HepG2 (cell line): ENCODE measurements at regions not wholly inside any gene's neighbourhood (a gene's known extent, or its start where the extent isn't known, plus 50 kb on each side); places are given as distances from the start of the nearest gene placed in this dataset.

Experiments used
- ATAC-seq: fragments of 200-7000 bp; cut with Tn5 transposase; 3 replicates; pipeline ENCODE4 v1.9.1; 2020; ENCODE audit warnings: mild to moderate bottlenecking, moderate library complexity
- BruUV-seq: library from RNA; stranded (reverse); fragments of 400-500 nt; replicated peaks from 2 replicates; lab custom pipeline; 2021; lab: Mats Ljungman, UMichigan
- CTCF ChIA-PET: fragments of 300-600 bp; formaldehyde crosslinking; extraction: SDS; loops from one replicate; lab custom pipeline; 2021; ENCODE audit warnings: low total read pairs, inconsistent platforms, low intra/inter-chr PET ratio; lab: Yijun Ruan, JAX
- POLR2A ChIA-PET: fragments of 350-600 bp; sonication (Branson Sonifier 250); formaldehyde crosslinking; loops from one replicate; lab custom pipeline; 2020; ENCODE audit warnings: antibody characterized with exemption, inconsistent platforms; lab: Yijun Ruan, JAX
- DNase-seq: peaks from one replicate; pipeline ENCODE4 v3.0.0-alpha.2; 2015; ENCODE audit warnings: low spot score
- FAIRE-seq: peaks from 3 replicates; lab custom pipeline; 2011; peaks lifted over from hg19 to GRCh38; lab: Jason Lieb, UNC
- H2AFZ ChIP-seq: one replicate; pipeline ENCODE4 v1.6.1; 2011; ENCODE audit warnings: low read length, inconsistent platforms
- H3K27ac ChIP-seq: fragments of 300-600 bp; 3 replicates; pipeline ENCODE4 v1.8.0; 2011; ENCODE audit warnings: mixed run types, mild to moderate bottlenecking, mixed read lengths, low read length, inconsistent platforms; ENCODE audit not compliant: insufficient read depth; ENCODE audit errors: extremely low read length
- H3K27me3 ChIP-seq, 2 experiments: fragments of 200-600 bp in 1 of 2; 2 replicates in 1 of 2; 3 replicates in 1 of 2; pipeline versions ENCODE4 v1.6.0 to v1.8.0; 2011; ENCODE audit warnings: low read length in 2 of 2, mild to moderate bottlenecking in 2 of 2, moderate library complexity in 2 of 2, inconsistent platforms in 1 of 2; ENCODE audit not compliant: insufficient read depth in 2 of 2, control insufficient read depth in 1 of 2
- H3K36me3 ChIP-seq, 2 experiments: fragments of 200-600 bp in 1 of 2; replicated peaks in 1 of 2; 2 replicates in 1 of 2; 3 replicates in 1 of 2; pipeline versions ENCODE4 v1.5.1 to v1.8.0; 2011; ENCODE audit warnings: low read length in 2 of 2, inconsistent platforms in 1 of 2; ENCODE audit not compliant: insufficient read depth in 2 of 2, control insufficient read depth in 1 of 2
- H3K4me1 ChIP-seq: 2 replicates; pipeline ENCODE4 v1.5.1; 2012; ENCODE audit warnings: low read length, inconsistent platforms; ENCODE audit not compliant: insufficient read depth
- H3K4me2 ChIP-seq: 2 replicates; pipeline ENCODE4 v1.6.0; 2011; ENCODE audit warnings: low read depth, low read length, inconsistent platforms
- H3K4me3 ChIP-seq, 3 experiments: fragments of 200-600 bp in 1 of 3; sonication (generic), shearing (Covaris generic) in 1 of 3; replicated peaks in 1 of 3; 2 replicates each; pipeline ENCODE4 v1.5.1; 2011 to 2016; ENCODE audit warnings: low read length in 3 of 3, inconsistent platforms in 2 of 3, low read depth in 2 of 3, mild to moderate bottlenecking in 2 of 3, control low read depth in 1 of 3, mixed read lengths in 1 of 3; ENCODE audit not compliant: insufficient read depth in 1 of 3
- H3K79me2 ChIP-seq: one replicate; pipeline ENCODE4 v1.6.1; 2011; ENCODE audit warnings: low read length, inconsistent platforms; ENCODE audit not compliant: insufficient read depth
- H3K9ac ChIP-seq: 2 replicates; pipeline ENCODE4 v1.6.0; 2011; ENCODE audit warnings: mild to moderate bottlenecking, low read depth, low read length, inconsistent platforms; ENCODE audit not compliant: insufficient read depth
- H3K9me3 ChIP-seq: 2 replicates; pipeline ENCODE4 v1.5.1; 2012; ENCODE audit warnings: mild to moderate bottlenecking, low read length
- H4K20me1 ChIP-seq: 2 replicates; pipeline ENCODE4 v1.6.0; 2011; ENCODE audit warnings: inconsistent platforms, mild to moderate bottlenecking, low read length, moderate library complexity; ENCODE audit not compliant: insufficient read depth
- ATF7 ChIP-seq, 2 experiments: fragments of 450-650 bp in 1 of 2; sonication (generic) in 1 of 2; formaldehyde crosslinking in 1 of 2; IDR thresholded peaks; 2 replicates each; pipeline versions ENCODE4 v1.4.0 to v1.6.1; 2016 to 2020; ENCODE audit warnings: antibody characterized with exemption in 1 of 2, mild to moderate bottlenecking in 1 of 2, missing genetic modification reagents in 1 of 2
- CREM ChIP-seq, 2 experiments: sonication (generic) in 1 of 2; formaldehyde crosslinking in 1 of 2; IDR thresholded peaks; 2 replicates each; pipeline versions ENCODE4 v1.4.0 to v1.6.1; 2016 to 2020; ENCODE audit warnings: antibody characterized with exemption in 1 of 2, mild to moderate bottlenecking in 1 of 2, missing genetic modification reagents in 1 of 2
- ELF3 ChIP-seq: IDR thresholded peaks from 2 replicates; pipeline ENCODE4 v1.6.1; 2016; ENCODE audit warnings: missing genetic modification reagents, missing compliant biosample characterization
- MAFK ChIP-seq, 2 experiments: IDR thresholded peaks in 1 of 2; conservative IDR thresholded peaks in 1 of 2; 2 replicates each; pipeline ENCODE4 v1.6.1; 2011; ENCODE audit warnings: improper control_type of control experiment in 2 of 2, low read length in 2 of 2
- RXRA ChIP-seq: sonication (generic); formaldehyde crosslinking; IDR thresholded peaks from 2 replicates; pipeline ENCODE4 v1.5.1; 2020; ENCODE audit warnings: missing genetic modification reagents
- SMYD3 ChIP-seq: sonication (generic); formaldehyde crosslinking; IDR thresholded peaks from 2 replicates; pipeline ENCODE4 v1.8.1; 2023; ENCODE audit warnings: mild to moderate bottlenecking, missing genetic modification reagents
- SP4 ChIP-seq: sonication (generic); formaldehyde crosslinking; IDR thresholded peaks from 2 replicates; pipeline ENCODE4 v1.8.1; 2023; ENCODE audit warnings: mild to moderate bottlenecking, missing genetic modification reagents
- ZFY ChIP-seq: sonication (generic); formaldehyde crosslinking; IDR thresholded peaks from 2 replicates; pipeline ENCODE4 v1.4.0; 2020; ENCODE audit warnings: missing genetic modification reagents
- ZNF547 ChIP-seq: sonication (generic); formaldehyde crosslinking; IDR thresholded peaks from 2 replicates; pipeline ENCODE4 v1.5.1; 2020; ENCODE audit warnings: mild to moderate bottlenecking, missing genetic modification reagents
- ZNF556 ChIP-seq: sonication (generic); formaldehyde crosslinking; IDR thresholded peaks from 2 replicates; pipeline ENCODE4 v1.4.0; 2020; ENCODE audit warnings: mild to moderate bottlenecking, missing genetic modification reagents, borderline replicate concordance
- ZNF572 ChIP-seq: sonication (generic); formaldehyde crosslinking; IDR thresholded peaks from 2 replicates; pipeline ENCODE4 v1.5.1; 2020; ENCODE audit warnings: mild to moderate bottlenecking, missing genetic modification reagents
- ZNF790 ChIP-seq: sonication (generic); formaldehyde crosslinking; IDR thresholded peaks from 2 replicates; pipeline ENCODE4 v1.8.0; 2022; ENCODE audit warnings: missing genetic modification reagents, mild to moderate bottlenecking, borderline replicate concordance
- WGBS: methylation state at CpG from one replicate; pipeline ENCODE4 v1.1.6; 2017; ENCODE audit warnings: low lambda C conversion rate; 5-methylcytosine and 5-hydroxymethylcytosine counted together
- in situ Hi-C: cut with HindIII; loops from 2 replicates; pipeline ENCODE4 v1.10.0; 2017; ENCODE audit warnings: low pct_unique_long_range_greater_than_20kb; ENCODE audit not compliant: extremely low pct_ligation_motif_present
- intact Hi-C: fragments of 100-400 bp; cut with micrococcal nuclease; formaldehyde crosslinking; loops from one replicate; pipeline ENCODE4 v1.10.0; 2022; ENCODE audit not compliant: unreplicated experiment
- TF ChIP-seq, protein P1 (sequence below): sonication (generic); formaldehyde crosslinking; IDR thresholded peaks from 2 replicates; pipeline ENCODE4 v1.4.0; 2020; ENCODE audit warnings: missing genetic modification reagents

DNA sequence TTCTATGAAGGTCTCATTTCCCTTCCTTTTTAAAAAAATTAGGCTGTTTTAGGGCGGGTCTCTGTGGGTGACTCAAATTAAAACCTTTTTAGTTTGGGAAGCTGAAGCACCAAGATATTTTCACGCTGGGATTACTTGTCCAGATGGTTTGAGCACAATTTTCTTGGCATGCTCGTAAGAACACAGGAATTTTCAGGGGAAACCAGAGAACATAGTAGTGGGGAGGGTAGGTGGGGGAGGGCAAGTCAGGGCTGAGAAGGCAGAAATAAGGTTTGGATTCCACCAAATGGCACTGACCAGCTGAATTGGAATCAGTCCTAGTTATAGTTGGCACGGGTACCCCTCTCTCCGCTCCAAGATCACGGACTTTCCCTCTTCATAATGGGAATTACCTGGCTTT lies 97.3 kb upstream of the LRIG1 start:
- no peak overlapping the region for H3K27ac ChIP-seq
- no peaks in the 10 kb centered on the region for H3K9me3 ChIP-seq
- ATAC-seq: no peak
- no peak for TF ChIP-seq SMYD3 (CRISPR knock-in tag)
- no peak for TF ChIP-seq ZNF572 (CRISPR knock-in tag)
- no peak for TF ChIP-seq ZFY
- no peak for TF ChIP-seq SP4 (CRISPR knock-in tag)
- no peak for TF ChIP-seq ZNF547 (CRISPR knock-in tag)
- TF ChIP-seq RXRA (CRISPR knock-in tag): no peak
- no peak for TF ChIP-seq CREM (IDR thresholded peaks at IDR 0.05)
- no peak for TF ChIP-seq CREM (CRISPR knock-in tag; IDR thresholded peaks at IDR 0.05)
- TF ChIP-seq, protein P1, sequence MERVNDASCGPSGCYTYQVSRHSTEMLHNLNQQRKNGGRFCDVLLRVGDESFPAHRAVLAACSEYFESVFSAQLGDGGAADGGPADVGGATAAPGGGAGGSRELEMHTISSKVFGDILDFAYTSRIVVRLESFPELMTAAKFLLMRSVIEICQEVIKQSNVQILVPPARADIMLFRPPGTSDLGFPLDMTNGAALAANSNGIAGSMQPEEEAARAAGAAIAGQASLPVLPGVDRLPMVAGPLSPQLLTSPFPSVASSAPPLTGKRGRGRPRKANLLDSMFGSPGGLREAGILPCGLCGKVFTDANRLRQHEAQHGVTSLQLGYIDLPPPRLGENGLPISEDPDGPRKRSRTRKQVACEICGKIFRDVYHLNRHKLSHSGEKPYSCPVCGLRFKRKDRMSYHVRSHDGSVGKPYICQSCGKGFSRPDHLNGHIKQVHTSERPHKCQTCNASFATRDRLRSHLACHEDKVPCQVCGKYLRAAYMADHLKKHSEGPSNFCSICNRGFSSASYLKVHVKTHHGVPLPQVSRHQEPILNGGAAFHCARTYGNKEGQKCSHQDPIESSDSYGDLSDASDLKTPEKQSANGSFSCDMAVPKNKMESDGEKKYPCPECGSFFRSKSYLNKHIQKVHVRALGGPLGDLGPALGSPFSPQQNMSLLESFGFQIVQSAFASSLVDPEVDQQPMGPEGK (CRISPR knock-in tag): no peak
- no peak for TF ChIP-seq MAFK (conservative IDR thresholded peaks at IDR 0.05 in 1 of 2, IDR thresholded peaks at IDR 0.05 in 1 of 2; ENCODE audit: low read length in 2 of 2)
- no peak for TF ChIP-seq ELF3 (CRISPR knock-in tag)
- no peak for TF ChIP-seq ZNF790 (CRISPR knock-in tag)
- no peak for TF ChIP-seq ATF7 (IDR thresholded peaks at IDR 0.05)
- no peak for TF ChIP-seq ATF7 (CRISPR knock-in tag; IDR thresholded peaks at IDR 0.05)
- no peak for TF ChIP-seq ZNF556
- TF ChIP-seq, all 625 proteins: peak for 0
- DNase-seq (no peak), FAIRE-seq (no peak)
- CTCF ChIA-PET: no interaction called here
- POLR2A ChIA-PET: no interaction called here
- 13% methylated on average over 6 of the region's 6 CpGs for WGBS
- no peaks in the 10 kb centered on the region for H4K20me1 ChIP-seq
- intact Hi-C loops: no loop called here
- no peak overlapping the region for H3K4me3 ChIP-seq
- peaks cover 3 to 5% of the 10 kb centered on the region in 2 experiments; a peak in 2 of 5 replicates for H3K27me3 ChIP-seq
- H2AFZ ChIP-seq: no peak overlapping the region
- H3K9ac ChIP-seq: no peak overlapping the region
- H3K4me2 ChIP-seq: no peak overlapping the region
- in situ Hi-C loops: no loop called here
- no peaks in the 10 kb centered on the region for H3K36me3 ChIP-seq
- no peaks in the 10 kb centered on the region for H3K79me2 ChIP-seq
- H3K4me1 ChIP-seq: peaks cover 7% of the 10 kb centered on the region; the same call in 1 of the 2 replicates
- BruUV-seq: no TSS peak
